DND-41 (cell line): ENCODE measurements at regions not wholly inside any gene's neighbourhood (a gene's known extent, or its start where the extent isn't known, plus 50 kb on each side); places are given as distances from the start of the nearest gene placed in this dataset.

Source experiments
- ATAC-seq: fragments of 200-7000 bp; cut with Tn5 transposase; 3 replicates; pipeline ENCODE4 v1.9.1; 2021; ENCODE audit warnings: low read depth; ENCODE audit not compliant: insufficient read depth
- DNase-seq: peaks from one replicate; pipeline ENCODE4 v3.0.0-alpha.2; 2020
- H2AFZ ChIP-seq: 2 replicates; pipeline ENCODE4 v1.6.0; 2012; ENCODE audit warnings: low read depth, low read length
- H3K27ac ChIP-seq: 2 replicates; pipeline ENCODE4 v1.5.1; 2012; ENCODE audit warnings: low read length, inconsistent platforms
- H3K27me3 ChIP-seq: fragments of 200-600 bp; sonication (generic); 2 replicates; pipeline ENCODE4 v1.6.0; 2012; ENCODE audit warnings: low read length, mild to moderate bottlenecking, inconsistent platforms; ENCODE audit not compliant: insufficient read depth, poor library complexity
- H3K36me3 ChIP-seq: 2 replicates; pipeline ENCODE4 v1.5.1; 2012; ENCODE audit warnings: low read length, inconsistent platforms; ENCODE audit not compliant: insufficient read depth
- H3K4me1 ChIP-seq: 2 replicates; pipeline ENCODE4 v1.5.1; 2012; ENCODE audit warnings: mild to moderate bottlenecking, low read length; ENCODE audit not compliant: insufficient read depth
- H3K4me2 ChIP-seq: 2 replicates; pipeline ENCODE4 v1.6.0; 2012; ENCODE audit warnings: mild to moderate bottlenecking, moderate library complexity, low read length, inconsistent platforms; ENCODE audit not compliant: insufficient read depth
- H3K4me3 ChIP-seq, 2 experiments: fragments of 200-600 bp in 1 of 2; shearing (Covaris generic) in 1 of 2; 2 replicates each; pipeline ENCODE4 v1.5.1; 2012 to 2016; ENCODE audit warnings: inconsistent platforms in 2 of 2, low read length in 2 of 2, mild to moderate bottlenecking in 2 of 2, low read depth in 1 of 2, moderate library complexity in 1 of 2
- H3K79me2 ChIP-seq: 2 replicates; pipeline ENCODE4 v1.6.0; 2012; ENCODE audit warnings: low read length, inconsistent platforms; ENCODE audit not compliant: insufficient read depth
- H3K9ac ChIP-seq: 2 replicates; pipeline ENCODE4 v1.6.0; 2012; ENCODE audit warnings: low read depth, mild to moderate bottlenecking, inconsistent platforms, low read length, moderate library complexity
- H3K9me3 ChIP-seq: 2 replicates; pipeline ENCODE4 v1.5.1; 2012; ENCODE audit warnings: low read length, moderate library complexity, mild to moderate bottlenecking, inconsistent platforms; ENCODE audit not compliant: insufficient read depth, severe bottlenecking
- H4K20me1 ChIP-seq: 2 replicates; pipeline ENCODE4 v1.6.0; 2012; ENCODE audit warnings: low read length; ENCODE audit not compliant: insufficient read depth
- EZH2 ChIP-seq: IDR thresholded peaks from 3 replicates; pipeline ENCODE4 v1.6.1; 2012; ENCODE audit warnings: borderline replicate concordance, low read depth, mild to moderate bottlenecking, moderate library complexity, low read length, inconsistent platforms; ENCODE audit not compliant: severe bottlenecking
- TF ChIP-seq, protein P1 (sequence below): IDR thresholded peaks from 2 replicates; pipeline ENCODE4 v1.5.1; 2012; ENCODE audit warnings: borderline replicate concordance, low read length, moderate library complexity, mild to moderate bottlenecking; ENCODE audit not compliant: poor library complexity, severe bottlenecking; ENCODE audit errors: extremely low read depth

- Histone ChIP-seq H3K79me2 (no peaks in the 10 kb centered on the region), H3K9me3 (no peaks in the 10 kb centered on the region), H4K20me1 (no peaks in the 10 kb centered on the region), H3K27ac (no peak overlapping the region), H2AFZ (no peak overlapping the region), H3K9ac (no peak overlapping the region), H3K4me2 (no peak overlapping the region), H3K4me3 (no peak overlapping the region), H3K4me1 (peaks cover 21% of the 10 kb centered on the region), H3K27me3 (no peaks in the 10 kb centered on the region), H3K36me3 (no peaks in the 10 kb centered on the region)
- no peak for DNase-seq
- ATAC-seq, result no peak
- TF ChIP-seq, protein P1, sequence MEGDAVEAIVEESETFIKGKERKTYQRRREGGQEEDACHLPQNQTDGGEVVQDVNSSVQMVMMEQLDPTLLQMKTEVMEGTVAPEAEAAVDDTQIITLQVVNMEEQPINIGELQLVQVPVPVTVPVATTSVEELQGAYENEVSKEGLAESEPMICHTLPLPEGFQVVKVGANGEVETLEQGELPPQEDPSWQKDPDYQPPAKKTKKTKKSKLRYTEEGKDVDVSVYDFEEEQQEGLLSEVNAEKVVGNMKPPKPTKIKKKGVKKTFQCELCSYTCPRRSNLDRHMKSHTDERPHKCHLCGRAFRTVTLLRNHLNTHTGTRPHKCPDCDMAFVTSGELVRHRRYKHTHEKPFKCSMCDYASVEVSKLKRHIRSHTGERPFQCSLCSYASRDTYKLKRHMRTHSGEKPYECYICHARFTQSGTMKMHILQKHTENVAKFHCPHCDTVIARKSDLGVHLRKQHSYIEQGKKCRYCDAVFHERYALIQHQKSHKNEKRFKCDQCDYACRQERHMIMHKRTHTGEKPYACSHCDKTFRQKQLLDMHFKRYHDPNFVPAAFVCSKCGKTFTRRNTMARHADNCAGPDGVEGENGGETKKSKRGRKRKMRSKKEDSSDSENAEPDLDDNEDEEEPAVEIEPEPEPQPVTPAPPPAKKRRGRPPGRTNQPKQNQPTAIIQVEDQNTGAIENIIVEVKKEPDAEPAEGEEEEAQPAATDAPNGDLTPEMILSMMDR, result no peak
- no peak for TF ChIP-seq EZH2
These were observed 108.2 kb upstream of the OLIG2 start for GRCh38 chr21:32917362-32918135.

DNA sequence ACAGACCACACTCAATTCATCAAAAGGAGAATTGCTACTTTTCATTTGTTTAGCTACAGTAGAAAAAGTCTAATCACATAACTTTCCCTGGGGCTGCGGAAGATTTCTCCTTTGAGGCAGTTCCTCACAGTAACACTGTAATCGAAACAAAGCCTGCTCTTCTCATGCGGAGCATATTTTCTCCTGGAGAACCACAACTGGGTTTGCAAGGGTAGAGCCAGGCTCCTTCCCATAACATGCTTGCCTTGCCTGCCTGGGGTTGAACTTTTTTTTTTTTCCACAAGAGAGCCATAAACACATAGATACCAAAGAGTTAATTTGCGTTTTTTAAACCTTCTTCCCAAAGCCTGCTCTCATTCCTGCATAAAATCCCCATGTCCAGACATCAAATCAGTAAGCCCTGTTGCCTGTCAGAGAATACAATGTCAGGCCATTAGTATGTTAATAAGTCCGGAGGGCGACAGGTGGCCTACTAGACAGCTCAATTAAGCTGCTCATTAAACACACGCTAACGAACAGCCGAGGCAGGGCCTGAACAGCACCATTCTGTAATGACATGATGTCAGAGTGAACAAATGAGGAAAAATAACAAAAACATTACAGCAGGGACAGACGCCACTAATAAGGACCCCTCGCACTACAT is 107.1 kb upstream of the OLIG2 start:
- Histone ChIP-seq H3K27ac (no peak overlapping the region), H3K4me3 (no peak overlapping the region), H4K20me1 (no peaks in the 10 kb centered on the region), H3K79me2 (no peaks in the 10 kb centered on the region), H2AFZ (no peak overlapping the region), H3K4me2 (no peak overlapping the region), H3K9me3 (no peaks in the 10 kb centered on the region), H3K36me3 (no peaks in the 10 kb centered on the region), H3K4me1 (peaks cover 20% of the 10 kb centered on the region), H3K27me3 (no peaks in the 10 kb centered on the region), H3K9ac (no peak overlapping the region)
- no peak for TF ChIP-seq EZH2
- TF ChIP-seq, protein P1, result no peak
- ATAC-seq, result no peak
- DNase-seq, result no peak

DNA sequence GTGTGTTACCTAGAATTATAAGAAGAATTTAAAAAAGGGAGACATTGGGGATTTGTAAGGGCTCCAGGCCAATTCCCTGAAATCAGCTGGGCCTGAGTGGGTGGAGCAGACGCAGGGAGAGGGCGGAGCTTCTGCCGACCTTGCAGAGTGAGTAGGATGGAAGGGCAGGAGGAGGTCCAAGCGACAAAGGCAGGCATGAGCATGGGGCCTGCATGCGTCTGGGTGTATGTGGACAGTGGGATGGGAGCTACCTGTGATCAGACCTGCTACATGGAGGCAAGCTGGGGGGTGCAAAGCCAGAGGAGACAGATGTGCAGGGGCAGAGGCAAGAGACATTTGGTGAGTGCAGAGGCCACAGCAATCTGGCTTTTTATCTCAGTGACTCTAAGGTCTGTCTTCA is 105.3 kb upstream of the OLIG2 start:
- Histone ChIP-seq H3K4me1 (peaks cover under 1% of the 10 kb centered on the region; the same call in 1 of the 2 replicates), H3K4me3 (no peak overlapping the region), H3K4me2 (no peak overlapping the region), H3K27ac (no peak overlapping the region), H3K9me3 (peaks cover 12% of the 10 kb centered on the region), H4K20me1 (no peaks in the 10 kb centered on the region), H3K36me3 (no peaks in the 10 kb centered on the region), H3K9ac (no peak overlapping the region), H3K79me2 (no peaks in the 10 kb centered on the region), H3K27me3 (no peaks in the 10 kb centered on the region), H2AFZ (no peak overlapping the region)
- DNase-seq, result no peak
- ATAC-seq, result no peak
- TF ChIP-seq EZH2, result no peak
- TF ChIP-seq, protein P1, result no peak
